Vagina (tissue), 2 donors: ENCODE measurements at regions not wholly inside any gene's neighbourhood (a gene's known extent, or its start where the extent isn't known, plus 50 kb on each side); places are given as distances from the start of the nearest gene placed in this dataset.

Experiments used
- CTCF ChIP-seq, 3 experiments: fragments of 450-650 bp in 2 of 3; fragments of 200-600 bp in 1 of 3; sonication (generic) in 1 of 3; IDR thresholded peaks; one replicate each; pipeline ENCODE4 v1.5.1; 2017 to 2019; ENCODE audit warnings: antibody characterized with exemption in 3 of 3, mild to moderate bottlenecking in 2 of 3, moderate library complexity in 2 of 3
- POLR2A ChIP-seq, 2 donors: fragments of 450-650 bp; IDR thresholded peaks; one replicate each; pipeline ENCODE4 v1.6.1; 2017; ENCODE audit warnings: antibody characterized with exemption in 2 of 2, mild to moderate bottlenecking in 2 of 2, moderate library complexity in 2 of 2

GRCh38 chr5:88425124-88425523, 156.5 kb upstream of the TMEM161B start:
- TF ChIP-seq CTCF (IDR thresholded peaks at IDR 0.05): no peak
- no peak for TF ChIP-seq POLR2A (IDR thresholded peaks at IDR 0.05)
